ENCODE measurements at regions not wholly inside any gene's neighbourhood (a gene's known extent, or its start where the extent isn't known, plus 50 kb on each side); places are given as distances from the start of the nearest gene placed in this dataset.
A peak's percentile ranks its signal among the peaks of the same experiment; 100 is the strongest.

- H3K9me3 ChIP-seq (ENCODE audit: control insufficient read depth, low read length): no peaks in the 10 kb centered on the region
- H3K4me3 Mint-ChIP-seq: no peak overlapping the region
- H3K4me1 Mint-ChIP-seq: peaks cover 15% of the 10 kb centered on the region
- no peaks in the 10 kb centered on the region for H3K9me3 Mint-ChIP-seq
- H3K27me3 ChIP-seq (ENCODE audit: control insufficient read depth, insufficient read depth, low read length, poor library complexity, severe bottlenecking): no peaks in the 10 kb centered on the region
- TF ChIP-seq, protein P1, sequence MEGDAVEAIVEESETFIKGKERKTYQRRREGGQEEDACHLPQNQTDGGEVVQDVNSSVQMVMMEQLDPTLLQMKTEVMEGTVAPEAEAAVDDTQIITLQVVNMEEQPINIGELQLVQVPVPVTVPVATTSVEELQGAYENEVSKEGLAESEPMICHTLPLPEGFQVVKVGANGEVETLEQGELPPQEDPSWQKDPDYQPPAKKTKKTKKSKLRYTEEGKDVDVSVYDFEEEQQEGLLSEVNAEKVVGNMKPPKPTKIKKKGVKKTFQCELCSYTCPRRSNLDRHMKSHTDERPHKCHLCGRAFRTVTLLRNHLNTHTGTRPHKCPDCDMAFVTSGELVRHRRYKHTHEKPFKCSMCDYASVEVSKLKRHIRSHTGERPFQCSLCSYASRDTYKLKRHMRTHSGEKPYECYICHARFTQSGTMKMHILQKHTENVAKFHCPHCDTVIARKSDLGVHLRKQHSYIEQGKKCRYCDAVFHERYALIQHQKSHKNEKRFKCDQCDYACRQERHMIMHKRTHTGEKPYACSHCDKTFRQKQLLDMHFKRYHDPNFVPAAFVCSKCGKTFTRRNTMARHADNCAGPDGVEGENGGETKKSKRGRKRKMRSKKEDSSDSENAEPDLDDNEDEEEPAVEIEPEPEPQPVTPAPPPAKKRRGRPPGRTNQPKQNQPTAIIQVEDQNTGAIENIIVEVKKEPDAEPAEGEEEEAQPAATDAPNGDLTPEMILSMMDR (conservative IDR thresholded peaks at IDR 0.05): no peak
- no peaks in the 10 kb centered on the region for H3K36me3 Mint-ChIP-seq (ENCODE audit: low read depth)
- H3K4me1 ChIP-seq (ENCODE audit: control insufficient read depth, insufficient read depth, low read length): no peaks in the 10 kb centered on the region
- H3K36me3 ChIP-seq (ENCODE audit: control insufficient read depth, insufficient read depth, low read length): no peaks in the 10 kb centered on the region
- H3K9ac ChIP-seq (ENCODE audit: extremely low read depth, low read length, poor library complexity, severe bottlenecking): no peak overlapping the region
- peak overlapping the region; percentile 61 for H3K27ac Mint-ChIP-seq
- no peak overlapping the region for H3K27ac ChIP-seq (ENCODE audit: low read depth, low read length)
- H3K4me3 ChIP-seq (ENCODE audit: low read length): no peak overlapping the region
- DNase-seq: peak; percentile 64
- 87 to 88% methylated on average over 9 to 16 of the region's 16 CpGs for WGBS, 2 experiments (ENCODE audit: insufficient coverage in 1 of 2, insufficient read length in 1 of 2)
- H3K27me3 Mint-ChIP-seq (ENCODE audit: insufficient read depth): peaks cover 3% of the 10 kb centered on the region
Measured at GRCh38 chr1:109823543-109824348, 60.0 kb upstream of the EPS8L3 start.

GRCh38 chr1:109822749-109823542 is 59.2 kb upstream of the EPS8L3 start:
- Histone ChIP-seq H3K4me1 (ENCODE audit: control insufficient read depth, insufficient read depth, low read length) (no peaks in the 10 kb centered on the region), H3K27me3 (ENCODE audit: control insufficient read depth, insufficient read depth, low read length, poor library complexity, severe bottlenecking) (no peaks in the 10 kb centered on the region), H3K9me3 (ENCODE audit: control insufficient read depth, low read length) (no peaks in the 10 kb centered on the region), H3K9ac (ENCODE audit: extremely low read depth, low read length, poor library complexity, severe bottlenecking) (no peak overlapping the region), H3K36me3 (ENCODE audit: control insufficient read depth, insufficient read depth, low read length) (no peaks in the 10 kb centered on the region), H3K27ac (ENCODE audit: low read depth, low read length) (no peak overlapping the region), H3K4me3 (ENCODE audit: low read length) (no peak overlapping the region)
- Mint-ChIP-seq H3K36me3 (ENCODE audit: low read depth) (no peaks in the 10 kb centered on the region), H3K9me3 (no peaks in the 10 kb centered on the region), H3K27me3 (ENCODE audit: insufficient read depth) (peaks cover 2% of the 10 kb centered on the region), H3K27ac (peak overlapping the region; percentile 61), H3K4me3 (no peak overlapping the region), H3K4me1 (peaks cover 15% of the 10 kb centered on the region)
- DNase-seq: peak; percentile 32
- WGBS, 2 experiments (ENCODE audit: insufficient coverage in 1 of 2, insufficient read length in 1 of 2): 93 to 96% methylated on average over 4 to 6 of the region's 6 CpGs
- TF ChIP-seq, protein P1 (conservative IDR thresholded peaks at IDR 0.05): no peak

DNA sequence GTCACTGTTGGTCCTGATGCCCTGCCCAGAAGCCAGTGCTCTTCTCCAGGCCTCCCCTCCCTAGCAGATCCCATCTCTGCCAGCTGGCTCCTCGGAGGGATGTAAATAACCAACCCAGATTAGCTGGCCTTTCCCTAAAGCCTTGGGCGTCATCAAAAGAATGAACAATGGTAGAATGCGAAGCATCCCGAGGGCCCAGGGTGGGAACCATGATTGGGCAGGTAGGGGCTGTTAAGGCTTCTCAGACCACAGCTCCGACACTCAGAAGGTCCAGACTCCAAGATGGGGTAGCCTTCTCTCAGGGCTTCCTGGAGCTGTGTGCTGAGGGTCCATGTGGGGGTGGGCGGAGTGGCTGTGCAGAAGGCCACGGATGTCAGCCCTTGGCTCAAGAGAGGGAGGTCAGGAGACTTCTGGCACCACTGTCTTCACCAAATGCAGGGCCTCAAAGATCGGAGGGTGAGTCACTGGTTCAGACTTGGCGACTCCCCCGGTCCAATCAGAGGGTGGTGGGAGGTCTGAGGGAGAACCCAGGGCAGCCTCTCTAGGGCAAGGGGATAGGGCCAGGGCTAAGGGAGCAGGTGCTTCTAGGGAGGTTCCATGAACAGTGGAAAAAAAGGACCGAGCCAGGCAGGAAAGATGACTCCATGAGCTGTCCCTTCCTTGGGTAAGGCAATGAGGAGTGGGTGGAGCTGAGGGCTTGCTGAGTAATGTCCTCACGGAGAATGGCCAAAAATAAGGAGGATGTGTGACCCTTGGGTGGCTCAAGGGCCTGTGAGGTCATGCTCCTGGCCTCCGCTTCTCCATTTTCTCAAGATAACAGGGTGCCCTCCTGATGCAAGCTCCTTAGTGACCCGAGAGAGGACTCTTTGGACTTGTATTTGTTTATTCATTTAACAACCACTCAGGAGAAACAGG is 58.4 kb upstream of the EPS8L3 start:
- H3K36me3 Mint-ChIP-seq (ENCODE audit: low read depth): no peaks in the 10 kb centered on the region
- TF ChIP-seq, protein P1 (conservative IDR thresholded peaks at IDR 0.05): no peak
- H3K9ac ChIP-seq (ENCODE audit: extremely low read depth, low read length, poor library complexity, severe bottlenecking): no peak overlapping the region
- no peaks in the 10 kb centered on the region for H3K9me3 Mint-ChIP-seq
- 89 to 92% methylated on average over 10 to 14 of the region's 14 CpGs for WGBS, 2 experiments (ENCODE audit: insufficient coverage in 1 of 2, insufficient read length in 1 of 2)
- H3K9me3 ChIP-seq (ENCODE audit: control insufficient read depth, low read length): no peaks in the 10 kb centered on the region
- peaks cover 3% of the 10 kb centered on the region for H3K27me3 Mint-ChIP-seq (ENCODE audit: insufficient read depth)
- H3K4me3 ChIP-seq (ENCODE audit: low read length): no peak overlapping the region
- no peaks in the 10 kb centered on the region for H3K4me1 ChIP-seq (ENCODE audit: control insufficient read depth, insufficient read depth, low read length)
- H3K4me3 Mint-ChIP-seq: no peak overlapping the region
- peak overlapping the region; percentile 67 for H3K27ac Mint-ChIP-seq
- peaks cover 15% of the 10 kb centered on the region for H3K4me1 Mint-ChIP-seq
- DNase-seq: peak; percentile 38
- H3K36me3 ChIP-seq (ENCODE audit: control insufficient read depth, insufficient read depth, low read length): no peaks in the 10 kb centered on the region
- H3K27me3 ChIP-seq (ENCODE audit: control insufficient read depth, insufficient read depth, low read length, poor library complexity, severe bottlenecking): no peaks in the 10 kb centered on the region
- no peak overlapping the region for H3K27ac ChIP-seq (ENCODE audit: low read depth, low read length)
